Mesodermal cell (in vitro differentiated cells): ENCODE measurements at regions not wholly inside any gene's neighbourhood (a gene's known extent, or its start where the extent isn't known, plus 50 kb on each side); places are given as distances from the start of the nearest gene placed in this dataset.

Experiments
- H3K27ac ChIP-seq: 2 replicates; pipeline ENCODE4 v1.7.0; 2013; ENCODE audit warnings: mild to moderate bottlenecking, low read depth, low read length, moderate library complexity; ENCODE audit not compliant: severe bottlenecking
- H3K36me3 ChIP-seq: 2 replicates; pipeline ENCODE4 v1.7.1; 2013; ENCODE audit warnings: mild to moderate bottlenecking, low read length, moderate library complexity; ENCODE audit not compliant: control insufficient read depth, insufficient read depth
- H3K4me1 ChIP-seq: one replicate; pipeline ENCODE4 v1.7.1; 2013; ENCODE audit warnings: mild to moderate bottlenecking, low read length; ENCODE audit not compliant: insufficient read depth, control insufficient read depth, poor library complexity, severe bottlenecking
- H3K4me3 ChIP-seq: 2 replicates; pipeline ENCODE4 v1.7.0; 2013; ENCODE audit warnings: low read length, control low read depth, mild to moderate bottlenecking; ENCODE audit not compliant: insufficient read depth, poor library complexity, severe bottlenecking; ENCODE audit errors: extremely low read depth
- H3K9me3 ChIP-seq: 2 replicates; pipeline ENCODE4 v1.7.1; 2013; ENCODE audit warnings: mild to moderate bottlenecking, low read length, moderate library complexity; ENCODE audit not compliant: control insufficient read depth
- WGBS, 2 experiments: methylation state at CpG; one replicate each; pipeline ENCODE4 v1.1.5; 2013; ENCODE audit warnings: missing lambda C conversion rate in 2 of 2; ENCODE audit not compliant: insufficient coverage in 2 of 2; 5-methylcytosine and 5-hydroxymethylcytosine counted together

GRCh38 chr5:166860426-166860825, 1431.0 kb upstream of the WWC1 start:
- Histone ChIP-seq H3K4me3 (no peak overlapping the region), H3K27ac (no peak overlapping the region), H3K36me3 (no peaks in the 10 kb centered on the region), H3K4me1 (no peaks in the 10 kb centered on the region), H3K9me3 (no peaks in the 10 kb centered on the region)
- WGBS, 2 experiments, result 94 to 100% methylated on average over 4 of the region's 5 CpGs

- Histone ChIP-seq H3K4me1 (no peaks in the 10 kb centered on the region), H3K36me3 (no peaks in the 10 kb centered on the region), H3K9me3 (no peaks in the 10 kb centered on the region), H3K27ac (no peak overlapping the region), H3K4me3 (no peak overlapping the region)
- WGBS, 2 experiments, result 93% methylated on average over 4 of the region's 5 CpGs; no CpG with 5 or more reads in 1 of the 2 experiments
Measured at GRCh38 chr5:166862581-166862980, 1428.9 kb upstream of the WWC1 start.

GRCh38 chr5:166865206-166865605, 1426.2 kb upstream of the WWC1 start:
- Histone ChIP-seq H3K36me3 (no peaks in the 10 kb centered on the region), H3K4me1 (no peaks in the 10 kb centered on the region), H3K27ac (no peak overlapping the region), H3K4me3 (no peak overlapping the region), H3K9me3 (no peaks in the 10 kb centered on the region)
- WGBS, 2 experiments, result 85 to 94% methylated on average over 3 to 4 of the region's 6 CpGs

DNA sequence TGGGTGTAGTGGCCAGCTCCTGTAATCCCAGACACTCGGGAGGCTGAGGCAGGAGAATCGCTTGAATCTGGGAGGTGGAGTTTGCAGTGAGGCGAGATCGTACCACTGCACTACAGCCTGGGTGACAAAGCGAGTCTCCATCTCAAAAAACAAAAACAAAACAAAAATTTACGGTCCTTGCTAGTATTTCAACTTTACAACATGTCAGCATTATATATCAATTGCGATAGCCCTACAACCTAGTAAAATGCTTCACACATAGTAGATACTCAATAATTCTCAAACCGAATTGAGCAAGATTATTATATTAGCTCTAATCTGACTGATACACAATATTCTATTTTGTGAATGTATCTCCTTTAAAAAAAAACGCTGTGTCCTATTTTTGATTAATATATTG, 1411.0 kb upstream of the WWC1 start:
- WGBS, 2 experiments, result 90 to 100% methylated on average over 2 to 4 of the region's 9 CpGs
- H3K4me3 ChIP-seq, result no peak overlapping the region
- H3K27ac ChIP-seq, result no peak overlapping the region
- no peaks in the 10 kb centered on the region for H3K4me1 ChIP-seq
- H3K36me3 ChIP-seq, result no peaks in the 10 kb centered on the region
- H3K9me3 ChIP-seq, result no peaks in the 10 kb centered on the region

DNA sequence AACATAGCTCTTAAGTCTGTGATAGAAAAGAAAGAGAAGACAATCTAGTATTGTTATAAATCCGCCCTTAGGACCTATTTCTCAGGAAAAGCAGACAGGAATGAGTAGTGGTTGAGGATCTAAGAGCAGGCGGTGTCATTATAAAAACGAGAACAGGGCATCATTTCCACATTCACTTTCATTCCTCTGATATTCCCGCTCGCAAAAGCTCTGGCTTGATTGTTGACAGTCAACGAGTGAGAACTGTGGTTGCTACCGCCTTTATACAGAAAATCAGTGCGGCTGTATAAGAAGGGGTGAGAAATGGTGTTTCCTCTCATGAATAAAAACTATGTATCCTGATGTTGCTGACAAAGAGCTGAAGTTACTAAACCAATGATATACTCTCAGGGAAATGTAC, 1409.6 kb upstream of the WWC1 start:
- Histone ChIP-seq H3K27ac (no peak overlapping the region), H3K36me3 (no peaks in the 10 kb centered on the region), H3K4me3 (no peak overlapping the region), H3K9me3 (no peaks in the 10 kb centered on the region), H3K4me1 (no peaks in the 10 kb centered on the region)
- WGBS, 2 experiments, result 100% methylated on average over 2 of the region's 8 CpGs; no CpG with 5 or more reads in 1 of the 2 experiments

DNA sequence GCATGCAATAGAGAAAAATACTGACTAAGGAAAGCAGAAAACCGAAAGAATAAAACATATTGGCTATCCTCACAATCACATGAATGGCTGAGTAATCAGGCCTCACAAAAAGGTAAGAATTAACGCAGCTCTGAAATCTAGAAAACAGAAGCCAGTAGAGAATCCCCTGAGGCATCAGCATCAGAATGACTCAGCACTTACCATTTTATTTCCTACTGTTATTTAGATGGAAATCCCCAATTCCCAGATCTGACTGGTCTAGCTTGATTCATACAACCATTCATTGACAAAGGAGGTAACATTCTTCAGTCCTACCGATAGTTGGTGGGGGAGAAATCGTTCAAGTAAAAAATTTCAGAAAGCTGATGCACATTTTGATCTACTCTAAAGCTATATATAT, 1408.4 kb upstream of the WWC1 start:
- WGBS, 2 experiments, result 40 to 89% methylated on average over 1 of the region's 4 CpGs
- Histone ChIP-seq H3K36me3 (no peaks in the 10 kb centered on the region), H3K9me3 (no peaks in the 10 kb centered on the region), H3K4me1 (no peaks in the 10 kb centered on the region), H3K4me3 (no peak overlapping the region), H3K27ac (no peak overlapping the region)

- H3K36me3 ChIP-seq, result no peaks in the 10 kb centered on the region
- no peak overlapping the region for H3K4me3 ChIP-seq
- H3K9me3 ChIP-seq, result no peaks in the 10 kb centered on the region
- no peak overlapping the region for H3K27ac ChIP-seq
- no peaks in the 10 kb centered on the region for H3K4me1 ChIP-seq
- WGBS, 2 experiments, result 92 to 95% methylated on average over 5 of the region's 6 CpGs
Measured at GRCh38 chr5:166898166-166898565, 1393.3 kb upstream of the WWC1 start.

GRCh38 chr5:166899343-166899742, 1392.1 kb upstream of the WWC1 start:
- no CpG with 5 or more reads among the region's 5 CpGs for WGBS, 2 experiments

GRCh38 chr5:166904571-166904970, 1386.9 kb upstream of the WWC1 start:
- Histone ChIP-seq H3K9me3 (no peaks in the 10 kb centered on the region), H3K4me3 (no peak overlapping the region), H3K36me3 (no peaks in the 10 kb centered on the region), H3K27ac (no peak overlapping the region), H3K4me1 (peaks cover 5% of the 10 kb centered on the region)
- WGBS, 2 experiments, result 93 to 94% methylated on average over 3 to 4 of the region's 7 CpGs

More at GRCh38 chr5:166899343-166899742, 1392.1 kb upstream of the WWC1 start:
- Histone ChIP-seq H3K36me3 (no peaks in the 10 kb centered on the region), H3K9me3 (no peaks in the 10 kb centered on the region), H3K27ac (no peak overlapping the region), H3K4me3 (no peak overlapping the region), H3K4me1 (no peaks in the 10 kb centered on the region)

- Histone ChIP-seq H3K36me3 (no peaks in the 10 kb centered on the region), H3K4me3 (no peak overlapping the region), H3K9me3 (no peaks in the 10 kb centered on the region), H3K27ac (no peak overlapping the region), H3K4me1 (peaks cover 5% of the 10 kb centered on the region)
- 59 to 94% methylated on average over 2 to 3 of the region's 6 CpGs for WGBS, 2 experiments
Measured at GRCh38 chr5:166906991-166907713, 1384.3 kb upstream of the WWC1 start.

GRCh38 chr5:166909040-166909439, 1382.4 kb upstream of the WWC1 start:
- no peaks in the 10 kb centered on the region for H3K9me3 ChIP-seq
- peaks cover 5% of the 10 kb centered on the region for H3K4me1 ChIP-seq
- H3K4me3 ChIP-seq, result no peak overlapping the region
- H3K27ac ChIP-seq, result no peak overlapping the region
- H3K36me3 ChIP-seq, result no peaks in the 10 kb centered on the region
